Fibroblast of upper back skin (primary cell): ENCODE measurements at regions not wholly inside any gene's neighbourhood (a gene's known extent, or its start where the extent isn't known, plus 50 kb on each side); places are given as distances from the start of the nearest gene placed in this dataset.

Experiments
- DNase-seq: peaks from one replicate; pipeline ENCODE4 v3.0.0-alpha.2; 2013

DNA sequence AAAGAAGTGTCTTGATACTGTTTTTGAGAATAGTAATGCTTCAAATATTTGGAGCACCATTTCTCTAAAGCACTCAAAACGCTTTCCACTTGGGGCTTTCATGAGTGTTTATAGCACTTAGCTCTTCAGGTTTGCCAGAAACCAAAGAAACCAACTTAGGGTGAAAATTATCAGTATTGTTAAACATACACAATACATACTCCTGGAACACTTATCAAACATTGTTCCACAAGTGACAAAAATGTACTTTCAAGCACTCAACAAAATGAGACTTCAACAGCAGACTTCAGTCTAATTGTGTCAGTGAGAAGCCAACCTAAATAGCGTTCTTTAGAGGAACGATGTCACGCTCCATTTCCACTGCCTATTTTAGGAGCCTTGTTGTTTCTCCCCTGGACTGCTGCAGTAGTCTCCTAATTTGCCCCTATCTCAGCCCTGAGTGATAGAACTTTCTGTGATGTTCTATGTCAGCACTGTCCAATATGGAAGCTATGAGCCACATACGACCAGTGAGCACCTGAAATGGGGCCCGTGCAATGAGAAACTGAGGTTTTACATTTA is 461.3 kb downstream of the KIF16B start:
- DNase-seq: no peak

DNA sequence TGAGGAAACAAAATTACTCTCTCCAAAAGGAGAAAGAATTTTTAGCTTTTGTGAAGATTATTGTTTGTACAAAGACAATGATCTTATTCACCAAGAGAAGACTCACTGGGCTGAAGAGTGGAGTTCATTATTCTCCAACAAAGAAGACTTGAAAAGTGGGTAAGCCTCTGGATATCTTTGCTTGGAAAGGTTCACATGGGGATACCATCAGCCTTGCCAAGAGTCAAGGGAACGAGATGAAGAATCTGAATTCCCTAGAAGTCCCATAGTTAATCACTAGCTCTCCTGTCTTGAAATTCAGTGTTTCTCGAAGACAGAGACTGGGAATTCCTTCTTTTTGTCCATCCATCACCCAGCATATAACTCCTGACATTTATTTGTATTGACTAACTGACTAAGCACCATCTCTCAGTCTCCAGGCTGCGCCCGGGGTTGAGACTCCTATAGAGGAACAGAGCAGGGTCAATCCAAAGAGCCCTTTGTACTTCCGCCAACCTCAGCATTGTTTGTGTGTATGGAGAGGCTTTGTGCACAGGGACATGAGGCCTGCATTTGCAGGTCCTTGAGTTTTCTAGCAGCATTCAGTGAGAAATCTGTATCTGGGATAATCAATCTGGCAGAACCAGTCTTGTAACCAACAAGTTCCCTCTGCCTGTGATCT is 461.9 kb downstream of the KIF16B start:
- no peak for DNase-seq

DNA sequence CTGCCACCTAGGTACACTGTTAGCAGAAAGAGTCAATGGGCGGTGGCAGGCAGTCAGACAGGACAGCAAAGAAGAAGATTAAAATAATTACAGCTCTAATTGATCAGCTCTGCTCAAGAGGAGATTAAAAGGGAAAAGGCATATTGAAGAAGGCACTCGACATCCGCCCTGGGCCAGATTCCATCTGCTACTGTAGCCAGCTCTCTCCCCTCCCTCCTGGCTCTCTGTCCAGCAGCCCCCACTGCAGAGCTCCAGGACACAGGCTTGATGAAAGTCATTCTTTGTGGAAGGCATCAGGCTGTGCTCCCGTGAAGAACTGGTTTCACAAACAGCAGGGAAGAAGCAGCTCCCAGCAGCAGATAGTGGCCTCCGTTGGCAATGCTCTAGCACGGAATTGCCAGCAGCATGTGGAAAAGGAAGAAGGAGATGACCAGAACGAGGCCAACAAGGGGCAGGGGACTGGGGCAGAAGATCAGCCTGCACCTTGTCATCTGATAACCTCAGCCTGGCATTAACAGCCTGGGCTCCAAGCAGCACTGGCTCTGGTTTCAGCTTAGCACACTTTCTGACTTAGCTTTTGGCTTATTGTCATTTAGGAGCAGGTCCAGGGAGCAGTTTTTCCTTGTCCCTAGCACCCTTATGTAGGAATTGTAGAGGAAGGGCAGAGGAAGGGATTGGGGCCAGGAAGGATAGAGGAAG is 465.9 kb downstream of the KIF16B start:
- DNase-seq: no peak

DNA sequence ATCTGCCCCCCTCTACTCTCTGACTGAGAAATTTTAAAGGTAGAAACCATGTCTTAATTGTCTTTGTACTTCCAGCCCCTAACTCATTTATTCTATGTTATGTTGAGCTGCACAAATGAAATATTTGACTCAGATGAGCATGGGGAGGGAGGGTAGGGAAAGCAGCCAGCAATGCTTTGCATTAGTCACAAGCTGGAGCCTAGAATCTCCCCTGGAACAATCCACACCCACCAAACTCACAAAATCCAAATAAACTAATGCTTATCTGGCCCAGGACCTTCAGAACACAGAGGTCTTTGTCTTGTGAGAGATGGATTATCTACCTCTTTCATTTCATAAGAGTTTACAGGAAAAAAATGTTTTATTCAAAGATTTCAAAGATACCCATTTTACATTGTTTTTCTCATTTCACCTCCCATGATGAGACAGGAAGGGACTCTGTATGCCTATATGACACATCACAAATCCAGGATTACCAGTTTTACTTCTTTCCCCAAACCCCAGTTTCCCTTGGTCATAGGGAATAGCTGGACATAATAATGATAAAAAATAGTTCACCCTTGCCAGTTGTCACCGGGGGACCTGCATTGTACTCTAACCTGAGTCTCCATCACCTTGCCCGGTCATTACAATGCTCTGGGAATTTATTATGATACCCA is 466.9 kb downstream of the KIF16B start:
- no peak for DNase-seq

DNA sequence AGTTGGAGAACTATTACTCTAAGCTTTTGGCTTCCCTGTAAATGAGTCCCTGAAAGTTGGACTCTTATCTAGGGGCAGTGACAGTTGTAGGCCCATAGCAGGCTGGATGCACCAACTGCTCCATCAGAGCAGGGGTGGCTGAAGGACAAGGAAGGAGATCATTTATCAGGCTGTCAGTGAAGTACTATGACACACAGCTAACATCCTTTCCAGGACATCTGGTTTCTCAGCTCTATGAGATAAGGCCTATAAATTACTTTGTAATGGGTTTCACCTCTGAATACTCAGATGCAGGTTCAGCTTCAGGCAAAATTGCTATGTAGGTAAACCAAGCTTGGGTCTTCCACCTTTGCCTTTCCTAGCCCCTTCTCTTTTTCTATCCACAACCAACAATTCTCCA is 468.5 kb downstream of the KIF16B start:
- no peak for DNase-seq
